NB4 (cell line): ENCODE measurements at regions not wholly inside any gene's neighbourhood (a gene's known extent, or its start where the extent isn't known, plus 50 kb on each side); places are given as distances from the start of the nearest gene placed in this dataset.

Source experiments
- MYC ChIP-seq: IDR thresholded peaks from 2 replicates; pipeline ENCODE4 v1.6.1; 2011; ENCODE audit warnings: low read depth, low read length
- POLR2A ChIP-seq: IDR thresholded peaks from 2 replicates; pipeline ENCODE4 v1.6.1; 2011; ENCODE audit warnings: mild to moderate bottlenecking; ENCODE audit not compliant: insufficient read length; ENCODE audit errors: extremely low read depth
- TF ChIP-seq, protein P1 (sequence below): IDR thresholded peaks from one replicate; pipeline ENCODE4 v1.5.1; 2012; ENCODE audit warnings: low read depth, low read length

DNA sequence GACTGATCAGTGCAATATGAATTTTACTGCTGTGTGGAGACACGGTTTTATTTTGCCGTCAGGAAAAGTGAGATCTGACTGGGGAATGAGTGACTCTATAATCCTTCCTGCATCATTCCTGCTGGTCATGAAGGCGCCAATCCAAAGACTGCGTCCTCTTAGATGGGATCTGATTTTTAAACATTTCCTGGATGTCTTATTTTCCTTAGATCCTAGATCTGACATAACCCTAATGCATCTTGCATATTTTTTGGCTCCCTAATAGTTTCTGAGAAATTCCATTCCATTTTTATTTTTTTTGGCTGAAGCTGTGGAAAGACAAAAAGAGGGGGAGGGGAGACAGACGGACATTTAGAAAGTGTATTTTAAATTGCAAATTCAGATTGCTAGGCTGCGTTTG lies 454.9 kb upstream of the FAT1 start:
- TF ChIP-seq, protein P1, sequence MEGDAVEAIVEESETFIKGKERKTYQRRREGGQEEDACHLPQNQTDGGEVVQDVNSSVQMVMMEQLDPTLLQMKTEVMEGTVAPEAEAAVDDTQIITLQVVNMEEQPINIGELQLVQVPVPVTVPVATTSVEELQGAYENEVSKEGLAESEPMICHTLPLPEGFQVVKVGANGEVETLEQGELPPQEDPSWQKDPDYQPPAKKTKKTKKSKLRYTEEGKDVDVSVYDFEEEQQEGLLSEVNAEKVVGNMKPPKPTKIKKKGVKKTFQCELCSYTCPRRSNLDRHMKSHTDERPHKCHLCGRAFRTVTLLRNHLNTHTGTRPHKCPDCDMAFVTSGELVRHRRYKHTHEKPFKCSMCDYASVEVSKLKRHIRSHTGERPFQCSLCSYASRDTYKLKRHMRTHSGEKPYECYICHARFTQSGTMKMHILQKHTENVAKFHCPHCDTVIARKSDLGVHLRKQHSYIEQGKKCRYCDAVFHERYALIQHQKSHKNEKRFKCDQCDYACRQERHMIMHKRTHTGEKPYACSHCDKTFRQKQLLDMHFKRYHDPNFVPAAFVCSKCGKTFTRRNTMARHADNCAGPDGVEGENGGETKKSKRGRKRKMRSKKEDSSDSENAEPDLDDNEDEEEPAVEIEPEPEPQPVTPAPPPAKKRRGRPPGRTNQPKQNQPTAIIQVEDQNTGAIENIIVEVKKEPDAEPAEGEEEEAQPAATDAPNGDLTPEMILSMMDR: no peak
- TF ChIP-seq POLR2A (no peak), MYC (no peak)
